ENCODE measurements at regions not wholly inside any gene's neighbourhood (a gene's known extent, or its start where the extent isn't known, plus 50 kb on each side); places are given as distances from the start of the nearest gene placed in this dataset.
"Not testable (repeated sequence)": the region's sequence is repeated elsewhere in the genome, so short reads cannot be mapped to it uniquely, and the experiment has no call there.

DNA sequence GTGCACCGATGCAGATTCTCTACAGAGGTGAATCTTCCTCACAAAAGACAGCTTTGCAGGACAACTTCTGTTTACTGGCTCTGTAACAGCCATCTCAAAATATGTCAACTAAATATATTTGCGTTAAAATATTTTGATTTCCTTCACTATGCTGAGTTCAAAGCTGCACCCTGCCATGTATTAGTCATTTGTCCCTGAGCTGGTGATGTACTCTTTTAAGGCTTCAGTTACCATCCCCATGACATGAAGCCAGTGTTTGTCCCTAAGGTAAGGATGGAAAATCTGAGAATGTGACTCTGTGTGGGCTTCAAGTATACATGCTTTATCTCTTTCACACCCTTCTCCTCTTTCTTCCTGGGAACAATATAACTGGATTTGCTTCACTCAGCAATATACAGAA, 70.2 kb upstream of the BTG3 start:
- Histone ChIP-seq H3K9me3 (replicated peaks; ENCODE audit: control insufficient read depth, low read depth, low read length) (no peaks in the 10 kb centered on the region), H3K27me3 (ENCODE audit: control insufficient read depth, insufficient read depth, low read length) (no peaks in the 10 kb centered on the region), H3K36me3 (ENCODE audit: control insufficient read depth, insufficient read depth, low read length) (no peaks in the 10 kb centered on the region), H3K4me3 (ENCODE audit: low read length) (no peak overlapping the region), H3K4me1 (ENCODE audit: control insufficient read depth, insufficient read depth, low read length) (no peaks in the 10 kb centered on the region), H3K27ac (ENCODE audit: low read length) (no peak overlapping the region)
- DNase-seq: no peak
- 86% methylated on average over 1 of the region's 2 CpGs for WGBS (ENCODE audit: insufficient coverage)

DNA sequence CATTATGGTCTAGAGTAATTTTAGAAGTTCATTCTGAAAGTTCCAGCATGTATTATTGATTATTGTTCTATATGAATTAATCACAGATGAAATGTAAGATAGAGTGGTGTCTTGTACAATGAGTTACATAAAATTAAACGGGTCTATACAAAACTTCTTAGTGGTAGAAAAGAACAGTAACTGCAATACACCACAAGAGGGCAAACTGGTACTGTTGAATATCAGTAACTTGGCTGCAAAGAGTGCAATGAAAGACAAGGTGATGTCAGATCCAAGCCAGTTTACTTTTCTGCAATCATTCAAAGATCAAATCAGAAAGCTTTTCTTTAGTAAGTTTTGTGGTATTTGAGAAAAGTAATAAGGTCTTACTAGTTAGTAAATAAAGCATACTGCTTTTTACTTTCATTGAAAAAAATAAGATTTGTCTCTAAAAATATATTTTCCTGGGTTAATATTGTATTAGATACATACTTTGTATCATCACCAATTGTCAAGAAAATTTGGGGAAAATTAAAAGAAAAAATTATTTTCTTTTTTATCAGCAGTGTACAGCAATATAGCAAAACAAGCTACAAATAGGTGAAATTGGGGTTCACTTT, 66.4 kb upstream of the BTG3 start:
- Histone ChIP-seq H3K4me3 (ENCODE audit: low read length) (no peak overlapping the region), H3K4me1 (ENCODE audit: control insufficient read depth, insufficient read depth, low read length) (no peaks in the 10 kb centered on the region), H3K27ac (ENCODE audit: low read length) (no peak overlapping the region), H3K36me3 (ENCODE audit: control insufficient read depth, insufficient read depth, low read length) (no peaks in the 10 kb centered on the region), H3K9me3 (replicated peaks; ENCODE audit: control insufficient read depth, low read depth, low read length) (no peaks in the 10 kb centered on the region), H3K27me3 (ENCODE audit: control insufficient read depth, insufficient read depth, low read length) (no peaks in the 10 kb centered on the region)
- DNase-seq: peak; percentile 79
- no CpG with 5 or more reads among the region's 1 CpG for WGBS (ENCODE audit: insufficient coverage)

DNA sequence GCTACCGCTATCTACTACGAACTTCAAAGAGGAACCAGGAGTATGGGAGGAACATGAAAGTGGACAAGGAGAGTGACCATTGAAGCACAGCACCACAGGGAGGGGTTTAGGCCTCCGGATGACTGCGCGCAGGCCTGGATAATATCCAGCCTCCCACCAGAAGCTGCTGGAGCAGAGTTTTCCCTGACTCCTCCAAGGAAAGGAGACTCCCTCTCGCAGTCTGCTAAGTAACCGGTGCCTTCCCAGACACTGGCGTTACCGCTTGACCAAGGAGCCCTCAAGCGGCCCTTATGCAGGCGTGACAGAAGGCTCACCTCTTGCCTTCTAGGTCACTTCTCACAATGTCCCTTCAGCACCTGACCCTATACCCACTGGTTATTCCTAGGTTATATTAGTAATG, 64.2 kb upstream of the BTG3 start:
- not testable (repeated sequence) for H3K27me3 ChIP-seq (ENCODE audit: control insufficient read depth, insufficient read depth, low read length); H3K4me3 ChIP-seq (ENCODE audit: low read length); DNase-seq; H3K36me3 ChIP-seq (ENCODE audit: control insufficient read depth, insufficient read depth, low read length); H3K4me1 ChIP-seq (ENCODE audit: control insufficient read depth, insufficient read depth, low read length); H3K9me3 ChIP-seq (replicated peaks; ENCODE audit: control insufficient read depth, low read depth, low read length); H3K27ac ChIP-seq (ENCODE audit: low read length)
- WGBS (ENCODE audit: insufficient coverage): 77% methylated on average over 7 of the region's 11 CpGs

DNA sequence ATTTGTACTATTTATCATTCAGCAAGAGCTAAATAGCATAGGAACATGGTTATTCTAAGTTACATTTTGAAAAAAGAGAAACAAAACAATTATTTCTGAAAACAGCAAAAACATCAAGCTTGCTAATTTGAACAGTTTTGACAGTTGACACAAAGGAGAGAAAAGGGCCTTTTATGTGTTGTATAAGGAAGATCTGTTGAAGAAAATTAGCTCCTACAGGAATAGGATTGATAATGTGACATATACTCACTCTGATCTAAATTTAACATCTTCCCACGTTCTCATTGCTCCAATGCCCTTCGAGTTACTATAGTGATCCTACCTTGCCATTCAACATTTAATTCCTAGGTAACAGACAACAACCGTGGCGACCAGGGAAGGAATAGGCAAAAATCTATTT, 61.4 kb upstream of the BTG3 start:
- Histone ChIP-seq H3K27ac (ENCODE audit: low read length) (no peak overlapping the region), H3K4me1 (ENCODE audit: control insufficient read depth, insufficient read depth, low read length) (no peaks in the 10 kb centered on the region), H3K9me3 (replicated peaks; ENCODE audit: control insufficient read depth, low read depth, low read length) (no peaks in the 10 kb centered on the region), H3K27me3 (ENCODE audit: control insufficient read depth, insufficient read depth, low read length) (no peaks in the 10 kb centered on the region), H3K36me3 (ENCODE audit: control insufficient read depth, insufficient read depth, low read length) (no peaks in the 10 kb centered on the region), H3K4me3 (ENCODE audit: low read length) (no peak overlapping the region)
- 60% methylated on average over 1 of the region's 4 CpGs for WGBS (ENCODE audit: insufficient coverage)
- DNase-seq: no peak

DNA sequence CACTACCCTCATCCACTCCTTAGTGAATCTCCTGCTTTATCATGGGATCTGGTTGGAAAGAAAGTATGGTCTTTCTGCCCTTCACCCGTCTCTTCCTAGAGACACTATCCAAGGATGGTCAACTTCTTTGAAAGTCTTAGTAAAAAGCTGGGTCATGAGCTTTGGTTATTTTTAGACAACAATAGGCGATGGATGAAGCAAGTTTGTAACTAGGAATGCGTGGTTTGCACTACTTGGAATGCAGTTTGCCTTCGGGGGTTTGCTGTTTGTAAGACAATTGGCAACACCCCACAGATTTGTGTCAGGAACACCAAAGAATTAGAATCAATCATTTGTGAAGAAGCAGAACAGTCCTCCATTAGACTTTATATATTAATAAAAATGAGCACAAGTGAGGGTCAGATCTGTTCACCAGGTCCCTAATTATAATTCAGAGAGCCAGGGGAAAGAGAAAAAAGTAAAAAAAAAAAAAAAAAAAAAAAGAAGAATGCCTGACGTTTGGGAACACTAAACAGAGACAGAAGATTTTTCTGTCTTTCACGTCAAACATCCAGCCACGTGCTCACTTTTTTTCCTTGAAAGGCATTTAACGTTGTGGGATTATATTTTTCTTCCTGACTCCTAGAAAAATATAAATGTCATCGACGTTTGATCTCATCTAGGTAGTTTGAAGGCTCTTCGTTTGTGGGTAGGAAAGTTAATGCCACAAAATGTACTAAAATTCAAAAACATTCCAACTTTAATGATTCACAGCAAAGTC, 60.7 kb upstream of the BTG3 start:
- Histone ChIP-seq H3K27ac (ENCODE audit: low read length) (no peak overlapping the region), H3K27me3 (ENCODE audit: control insufficient read depth, insufficient read depth, low read length) (no peaks in the 10 kb centered on the region), H3K9me3 (replicated peaks; ENCODE audit: control insufficient read depth, low read depth, low read length) (no peaks in the 10 kb centered on the region), H3K4me1 (ENCODE audit: control insufficient read depth, insufficient read depth, low read length) (no peaks in the 10 kb centered on the region), H3K4me3 (ENCODE audit: low read length) (no peak overlapping the region), H3K36me3 (ENCODE audit: control insufficient read depth, insufficient read depth, low read length) (no peaks in the 10 kb centered on the region)
- no CpG with 5 or more reads among the region's 11 CpGs for WGBS (ENCODE audit: insufficient coverage)
- peak; percentile 69 for DNase-seq

DNA sequence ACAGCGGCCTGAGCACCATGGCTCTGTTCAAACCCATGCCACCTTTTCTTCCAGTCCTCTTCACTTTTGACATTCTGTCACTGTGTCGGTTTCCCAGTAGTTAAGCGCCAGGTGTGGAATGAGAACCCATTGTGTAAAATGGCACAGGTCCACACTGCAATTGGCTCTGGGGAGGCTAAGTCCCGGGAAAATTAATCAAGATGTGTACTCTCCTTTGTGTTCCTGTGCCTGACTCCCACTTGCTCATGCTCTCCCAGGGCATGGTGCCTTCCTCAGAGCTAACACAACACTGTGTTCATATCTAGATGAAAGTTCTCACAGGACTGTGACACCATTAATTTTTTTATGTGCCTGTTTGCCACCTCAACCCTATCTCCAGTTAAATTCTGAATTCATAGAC, 59.0 kb upstream of the BTG3 start:
- no peak overlapping the region for H3K4me3 ChIP-seq (ENCODE audit: low read length)
- H3K27me3 ChIP-seq (ENCODE audit: control insufficient read depth, insufficient read depth, low read length): no peaks in the 10 kb centered on the region
- no peak for DNase-seq
- H3K36me3 ChIP-seq (ENCODE audit: control insufficient read depth, insufficient read depth, low read length): no peaks in the 10 kb centered on the region
- no peaks in the 10 kb centered on the region for H3K4me1 ChIP-seq (ENCODE audit: control insufficient read depth, insufficient read depth, low read length)
- no peak overlapping the region for H3K27ac ChIP-seq (ENCODE audit: low read length)
- 60% methylated on average over 1 of the region's 4 CpGs for WGBS (ENCODE audit: insufficient coverage)
- no peaks in the 10 kb centered on the region for H3K9me3 ChIP-seq (replicated peaks; ENCODE audit: control insufficient read depth, low read depth, low read length)

DNA sequence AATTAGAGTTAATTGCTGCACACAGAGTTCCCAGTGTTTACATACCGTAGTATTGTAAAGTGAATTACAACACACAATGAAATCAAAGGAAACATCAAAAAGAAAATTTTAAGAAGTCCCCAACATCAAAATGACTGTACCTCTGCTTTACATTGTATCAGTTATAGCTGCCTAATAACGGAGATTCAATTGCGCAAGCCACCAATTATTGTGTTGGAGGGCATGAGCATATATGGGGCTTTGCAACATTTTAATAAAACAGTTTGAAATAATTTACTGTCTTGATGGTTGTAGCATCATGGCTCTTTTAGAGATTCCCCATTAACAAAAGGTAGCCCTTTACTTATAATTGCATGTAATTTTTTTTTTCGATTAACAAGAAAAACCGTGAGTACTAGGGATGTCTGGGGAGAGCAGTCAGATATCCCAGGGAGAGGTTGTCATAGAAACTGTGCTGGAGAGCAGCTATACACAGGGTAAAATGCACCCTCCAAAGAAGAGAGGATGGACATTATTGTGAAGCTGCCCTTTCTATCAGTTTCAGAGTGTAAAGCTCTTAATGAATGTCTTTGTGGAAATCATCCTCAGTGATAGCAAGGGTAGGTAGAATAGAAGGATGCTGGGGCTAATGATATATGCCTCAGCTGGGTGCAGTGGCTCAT, 55.9 kb upstream of the BTG3 start:
- WGBS (ENCODE audit: insufficient coverage): no CpG with 5 or more reads among the region's 5 CpGs
- no peak overlapping the region for H3K4me3 ChIP-seq (ENCODE audit: low read length)
- DNase-seq: no peak
- H3K9me3 ChIP-seq (replicated peaks; ENCODE audit: control insufficient read depth, low read depth, low read length): no peaks in the 10 kb centered on the region
- H3K27me3 ChIP-seq (ENCODE audit: control insufficient read depth, insufficient read depth, low read length): no peaks in the 10 kb centered on the region
- no peaks in the 10 kb centered on the region for H3K36me3 ChIP-seq (ENCODE audit: control insufficient read depth, insufficient read depth, low read length)
- H3K27ac ChIP-seq (ENCODE audit: low read length): no peak overlapping the region
- no peaks in the 10 kb centered on the region for H3K4me1 ChIP-seq (ENCODE audit: control insufficient read depth, insufficient read depth, low read length)

DNA sequence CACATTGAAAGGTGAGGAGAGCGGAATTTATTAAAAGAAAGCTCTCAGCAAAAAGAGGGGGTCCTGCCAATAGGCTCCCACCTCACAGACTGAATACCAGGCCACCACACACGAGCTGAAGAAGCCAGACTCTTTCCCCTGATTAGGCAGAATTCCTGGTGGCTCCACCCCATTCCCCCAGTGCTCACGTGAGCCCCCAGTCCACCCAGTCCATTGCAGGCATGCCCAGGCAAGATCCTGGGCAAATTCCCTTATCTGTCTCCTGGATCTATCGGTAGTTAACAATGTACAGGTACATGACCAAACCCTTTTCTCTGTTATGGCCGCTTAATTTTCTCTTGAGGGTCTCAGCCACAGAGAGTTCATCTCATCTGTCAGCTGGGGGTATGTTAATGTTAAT, 54.6 kb upstream of the BTG3 start:
- whole genome bisulfite sequencing (ENCODE audit: insufficient coverage): 46% methylated on average over 2 of the region's 5 CpGs
- Histone ChIP-seq H3K36me3 (ENCODE audit: control insufficient read depth, insufficient read depth, low read length) (no peaks in the 10 kb centered on the region), H3K27me3 (ENCODE audit: control insufficient read depth, insufficient read depth, low read length) (no peaks in the 10 kb centered on the region), H3K4me3 (ENCODE audit: low read length) (no peak overlapping the region), H3K4me1 (ENCODE audit: control insufficient read depth, insufficient read depth, low read length) (no peaks in the 10 kb centered on the region), H3K27ac (ENCODE audit: low read length) (no peak overlapping the region), H3K9me3 (replicated peaks; ENCODE audit: control insufficient read depth, low read depth, low read length) (no peaks in the 10 kb centered on the region)
- DNase-seq: no peak

Data from muscle of leg (tissue), 3 donors.